HepG2 (cell line): ENCODE measurements at regions not wholly inside any gene's neighbourhood (a gene's known extent, or its start where the extent isn't known, plus 50 kb on each side); places are given as distances from the start of the nearest gene placed in this dataset.

Experiments used
- ATAC-seq: fragments of 200-7000 bp; cut with Tn5 transposase; 3 replicates; pipeline ENCODE4 v1.9.1; 2020; ENCODE audit warnings: mild to moderate bottlenecking, moderate library complexity
- BruUV-seq: library from RNA; stranded (reverse); fragments of 400-500 nt; replicated peaks from 2 replicates; lab custom pipeline; 2021; lab: Mats Ljungman, UMichigan
- CTCF ChIA-PET: fragments of 300-600 bp; formaldehyde crosslinking; extraction: SDS; loops from one replicate; lab custom pipeline; 2021; ENCODE audit warnings: low total read pairs, inconsistent platforms, low intra/inter-chr PET ratio; lab: Yijun Ruan, JAX
- POLR2A ChIA-PET: fragments of 350-600 bp; sonication (Branson Sonifier 250); formaldehyde crosslinking; loops from one replicate; lab custom pipeline; 2020; ENCODE audit warnings: antibody characterized with exemption, inconsistent platforms; lab: Yijun Ruan, JAX
- DNase-seq: peaks from one replicate; pipeline ENCODE4 v3.0.0-alpha.2; 2015; ENCODE audit warnings: low spot score
- FAIRE-seq: peaks from 3 replicates; lab custom pipeline; 2011; peaks lifted over from hg19 to GRCh38; lab: Jason Lieb, UNC
- H2AFZ ChIP-seq: one replicate; pipeline ENCODE4 v1.6.1; 2011; ENCODE audit warnings: low read length, inconsistent platforms
- H3K27ac ChIP-seq: fragments of 300-600 bp; 3 replicates; pipeline ENCODE4 v1.8.0; 2011; ENCODE audit warnings: mixed run types, mild to moderate bottlenecking, mixed read lengths, low read length, inconsistent platforms; ENCODE audit not compliant: insufficient read depth; ENCODE audit errors: extremely low read length
- H3K27me3 ChIP-seq, 2 experiments: fragments of 200-600 bp in 1 of 2; 2 replicates in 1 of 2; 3 replicates in 1 of 2; pipeline versions ENCODE4 v1.6.0 to v1.8.0; 2011; ENCODE audit warnings: low read length in 2 of 2, mild to moderate bottlenecking in 2 of 2, moderate library complexity in 2 of 2, inconsistent platforms in 1 of 2; ENCODE audit not compliant: insufficient read depth in 2 of 2, control insufficient read depth in 1 of 2
- H3K36me3 ChIP-seq, 2 experiments: fragments of 200-600 bp in 1 of 2; replicated peaks in 1 of 2; 2 replicates in 1 of 2; 3 replicates in 1 of 2; pipeline versions ENCODE4 v1.5.1 to v1.8.0; 2011; ENCODE audit warnings: low read length in 2 of 2, inconsistent platforms in 1 of 2; ENCODE audit not compliant: insufficient read depth in 2 of 2, control insufficient read depth in 1 of 2
- H3K4me1 ChIP-seq: 2 replicates; pipeline ENCODE4 v1.5.1; 2012; ENCODE audit warnings: low read length, inconsistent platforms; ENCODE audit not compliant: insufficient read depth
- H3K4me2 ChIP-seq: 2 replicates; pipeline ENCODE4 v1.6.0; 2011; ENCODE audit warnings: low read depth, low read length, inconsistent platforms
- H3K4me3 ChIP-seq, 3 experiments: fragments of 200-600 bp in 1 of 3; sonication (generic), shearing (Covaris generic) in 1 of 3; replicated peaks in 1 of 3; 2 replicates each; pipeline ENCODE4 v1.5.1; 2011 to 2016; ENCODE audit warnings: low read length in 3 of 3, inconsistent platforms in 2 of 3, low read depth in 2 of 3, mild to moderate bottlenecking in 2 of 3, control low read depth in 1 of 3, mixed read lengths in 1 of 3; ENCODE audit not compliant: insufficient read depth in 1 of 3
- H3K79me2 ChIP-seq: one replicate; pipeline ENCODE4 v1.6.1; 2011; ENCODE audit warnings: low read length, inconsistent platforms; ENCODE audit not compliant: insufficient read depth
- H3K9ac ChIP-seq: 2 replicates; pipeline ENCODE4 v1.6.0; 2011; ENCODE audit warnings: mild to moderate bottlenecking, low read depth, low read length, inconsistent platforms; ENCODE audit not compliant: insufficient read depth
- H3K9me3 ChIP-seq: 2 replicates; pipeline ENCODE4 v1.5.1; 2012; ENCODE audit warnings: mild to moderate bottlenecking, low read length
- H4K20me1 ChIP-seq: 2 replicates; pipeline ENCODE4 v1.6.0; 2011; ENCODE audit warnings: inconsistent platforms, mild to moderate bottlenecking, low read length, moderate library complexity; ENCODE audit not compliant: insufficient read depth
- BRCA1 ChIP-seq: sonication (generic); formaldehyde crosslinking; IDR thresholded peaks from 2 replicates; pipeline ENCODE4 v1.4.0; 2020; ENCODE audit warnings: missing genetic modification reagents
- BRD4 ChIP-seq: sonication (generic); formaldehyde crosslinking; IDR thresholded peaks from 2 replicates; pipeline ENCODE4 v1.4.0; 2020; ENCODE audit warnings: missing genetic modification reagents
- EHMT2 ChIP-seq: fragments of 200-600 bp; sonication (generic); IDR thresholded peaks from 2 replicates; pipeline ENCODE4 v1.7.0; 2017; ENCODE audit warnings: antibody characterized with exemption, low read depth, low read length, borderline replicate concordance
- FOXK2 ChIP-seq: fragments of 450-650 bp; IDR thresholded peaks from 2 replicates; pipeline ENCODE4 v1.6.1; 2016
- HMG20A ChIP-seq: IDR thresholded peaks from 2 replicates; pipeline ENCODE4 v1.6.1; 2016; ENCODE audit warnings: borderline replicate concordance
- KAT8 ChIP-seq: IDR thresholded peaks from 2 replicates; pipeline ENCODE4 v1.6.1; 2016; ENCODE audit warnings: missing genetic modification reagents, missing compliant biosample characterization
- KLF15 ChIP-seq: sonication (generic); formaldehyde crosslinking; IDR thresholded peaks from 2 replicates; pipeline ENCODE4 v1.8.1; 2023; ENCODE audit warnings: borderline replicate concordance, mild to moderate bottlenecking, inconsistent platforms, missing genetic modification reagents, mixed read lengths
- RORA ChIP-seq: sonication (generic); formaldehyde crosslinking; IDR thresholded peaks from 2 replicates; pipeline ENCODE4 v1.5.0; 2020; ENCODE audit warnings: mild to moderate bottlenecking, missing genetic modification reagents, moderate library complexity
- SOX6 ChIP-seq, 2 experiments: fragments of 450-650 bp in 1 of 2; sonication (generic) in 1 of 2; formaldehyde crosslinking in 1 of 2; IDR thresholded peaks; 2 replicates each; pipeline versions ENCODE4 v1.4.0 to v1.6.1; 2017 to 2020; ENCODE audit warnings: antibody characterized with exemption in 1 of 2, mild to moderate bottlenecking in 1 of 2, missing genetic modification reagents in 1 of 2
- ZNF282 ChIP-seq: fragments of 450-650 bp; IDR thresholded peaks from 2 replicates; pipeline ENCODE4 v1.6.1; 2018; ENCODE audit not compliant: partially characterized antibody
- ZNF790 ChIP-seq: sonication (generic); formaldehyde crosslinking; IDR thresholded peaks from 2 replicates; pipeline ENCODE4 v1.8.0; 2022; ENCODE audit warnings: missing genetic modification reagents, mild to moderate bottlenecking, borderline replicate concordance
- ZSCAN21 ChIP-seq: sonication (generic); formaldehyde crosslinking; IDR thresholded peaks from 2 replicates; pipeline ENCODE4 v1.8.0; 2022; ENCODE audit warnings: mild to moderate bottlenecking, missing genetic modification reagents, moderate library complexity, borderline replicate concordance
- whole genome bisulfite sequencing: methylation state at CpG from one replicate; pipeline ENCODE4 v1.1.6; 2017; ENCODE audit warnings: low lambda C conversion rate; 5-methylcytosine and 5-hydroxymethylcytosine counted together
- in situ Hi-C: cut with HindIII; loops from 2 replicates; pipeline ENCODE4 v1.10.0; 2017; ENCODE audit warnings: low pct_unique_long_range_greater_than_20kb; ENCODE audit not compliant: extremely low pct_ligation_motif_present
- intact Hi-C: fragments of 100-400 bp; cut with micrococcal nuclease; formaldehyde crosslinking; loops from one replicate; pipeline ENCODE4 v1.10.0; 2022; ENCODE audit not compliant: unreplicated experiment
- TF ChIP-seq, protein P1 (sequence below): sonication (generic); formaldehyde crosslinking; IDR thresholded peaks from 2 replicates; pipeline ENCODE4 v1.5.0; 2020; ENCODE audit warnings: mild to moderate bottlenecking, missing genetic modification reagents
- TF ChIP-seq, protein P2 (sequence below): sonication (generic); formaldehyde crosslinking; IDR thresholded peaks from 2 replicates; pipeline ENCODE4 v1.4.0; 2020; ENCODE audit warnings: missing genetic modification reagents, mild to moderate bottlenecking, borderline replicate concordance

DNA sequence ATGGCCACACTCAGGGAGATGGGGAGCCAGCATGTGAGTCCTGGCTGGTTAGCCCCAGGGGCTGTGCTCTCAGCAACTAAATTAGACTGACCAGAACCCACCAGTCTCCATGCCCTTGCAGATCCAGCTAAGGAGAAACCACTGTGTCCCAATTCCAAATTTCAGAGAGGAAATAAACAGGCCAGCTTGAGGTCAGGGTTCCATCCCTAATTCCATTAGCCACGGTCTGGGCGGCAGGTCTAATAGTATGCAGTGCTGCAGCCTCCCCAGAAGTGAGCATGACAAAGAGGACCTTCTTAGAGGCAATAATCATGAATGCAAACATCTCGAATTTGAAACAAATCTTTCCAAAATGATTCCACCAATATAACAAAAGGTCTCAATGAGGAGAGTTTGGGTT is 671.2 kb downstream of the BCL11A start (continued):
- no peak for TF ChIP-seq RORA (CRISPR knock-in tag)
- TF ChIP-seq KLF15 (CRISPR knock-in tag) = no peak
- no peak for TF ChIP-seq BRCA1
- TF ChIP-seq ZNF790 (CRISPR knock-in tag) = no peak
- TF ChIP-seq, protein P1, sequence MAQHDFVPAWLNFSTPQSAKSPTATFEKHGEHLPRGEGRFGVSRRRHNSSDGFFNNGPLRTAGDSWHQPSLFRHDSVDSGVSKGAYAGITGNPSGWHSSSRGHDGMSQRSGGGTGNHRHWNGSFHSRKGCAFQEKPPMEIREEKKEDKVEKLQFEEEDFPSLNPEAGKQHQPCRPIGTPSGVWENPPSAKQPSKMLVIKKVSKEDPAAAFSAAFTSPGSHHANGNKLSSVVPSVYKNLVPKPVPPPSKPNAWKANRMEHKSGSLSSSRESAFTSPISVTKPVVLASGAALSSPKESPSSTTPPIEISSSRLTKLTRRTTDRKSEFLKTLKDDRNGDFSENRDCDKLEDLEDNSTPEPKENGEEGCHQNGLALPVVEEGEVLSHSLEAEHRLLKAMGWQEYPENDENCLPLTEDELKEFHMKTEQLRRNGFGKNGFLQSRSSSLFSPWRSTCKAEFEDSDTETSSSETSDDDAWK = no peak
- TF ChIP-seq BRD4 (CRISPR knock-in tag) = no peak
- no peak for TF ChIP-seq HMG20A (CRISPR knock-in tag)
- TF ChIP-seq SOX6 (IDR thresholded peaks at IDR 0.05) = no peak
- TF ChIP-seq SOX6 (CRISPR knock-in tag; IDR thresholded peaks at IDR 0.05) = no peak

DNA sequence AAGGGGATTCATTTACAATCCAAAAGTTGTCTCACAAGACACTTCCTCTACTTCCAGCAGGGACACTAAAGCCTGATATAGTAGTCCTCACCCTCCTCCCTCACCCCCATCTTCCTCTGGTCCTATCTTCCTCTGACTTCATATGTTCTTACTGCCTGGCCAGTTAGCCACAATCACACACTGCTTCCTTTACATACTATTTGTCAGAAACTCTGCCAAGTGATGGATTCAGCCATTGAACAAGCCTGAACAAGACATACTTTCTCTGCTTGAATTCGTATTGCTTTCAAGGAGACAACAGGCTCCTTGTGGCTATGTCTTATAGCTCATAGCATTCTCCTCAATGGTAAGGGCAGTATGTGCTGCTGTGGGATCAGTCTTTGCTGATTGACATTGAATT is 672.2 kb downstream of the BCL11A start:
- Histone ChIP-seq H3K9me3 (no peaks in the 10 kb centered on the region), H3K27me3 (no peaks in the 10 kb centered on the region), H3K79me2 (no peaks in the 10 kb centered on the region), H4K20me1 (no peaks in the 10 kb centered on the region), H3K27ac (no peak overlapping the region), H3K4me1 (no peaks in the 10 kb centered on the region), H3K36me3 (no peaks in the 10 kb centered on the region), H2AFZ (no peak overlapping the region), H3K4me3 (no peak overlapping the region), H3K9ac (no peak overlapping the region), H3K4me2 (no peak overlapping the region)
- ATAC-seq = no peak
- TF ChIP-seq KAT8 (CRISPR knock-in tag) = no peak
- TF ChIP-seq EHMT2 = no peak
- no peak for TF ChIP-seq FOXK2
- TF ChIP-seq, protein P2, sequence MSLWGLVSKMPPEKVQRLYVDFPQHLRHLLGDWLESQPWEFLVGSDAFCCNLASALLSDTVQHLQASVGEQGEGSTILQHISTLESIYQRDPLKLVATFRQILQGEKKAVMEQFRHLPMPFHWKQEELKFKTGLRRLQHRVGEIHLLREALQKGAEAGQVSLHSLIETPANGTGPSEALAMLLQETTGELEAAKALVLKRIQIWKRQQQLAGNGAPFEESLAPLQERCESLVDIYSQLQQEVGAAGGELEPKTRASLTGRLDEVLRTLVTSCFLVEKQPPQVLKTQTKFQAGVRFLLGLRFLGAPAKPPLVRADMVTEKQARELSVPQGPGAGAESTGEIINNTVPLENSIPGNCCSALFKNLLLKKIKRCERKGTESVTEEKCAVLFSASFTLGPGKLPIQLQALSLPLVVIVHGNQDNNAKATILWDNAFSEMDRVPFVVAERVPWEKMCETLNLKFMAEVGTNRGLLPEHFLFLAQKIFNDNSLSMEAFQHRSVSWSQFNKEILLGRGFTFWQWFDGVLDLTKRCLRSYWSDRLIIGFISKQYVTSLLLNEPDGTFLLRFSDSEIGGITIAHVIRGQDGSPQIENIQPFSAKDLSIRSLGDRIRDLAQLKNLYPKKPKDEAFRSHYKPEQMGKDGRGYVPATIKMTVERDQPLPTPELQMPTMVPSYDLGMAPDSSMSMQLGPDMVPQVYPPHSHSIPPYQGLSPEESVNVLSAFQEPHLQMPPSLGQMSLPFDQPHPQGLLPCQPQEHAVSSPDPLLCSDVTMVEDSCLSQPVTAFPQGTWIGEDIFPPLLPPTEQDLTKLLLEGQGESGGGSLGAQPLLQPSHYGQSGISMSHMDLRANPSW (CRISPR knock-in tag) = no peak
- no peak for TF ChIP-seq ZNF282
- TF ChIP-seq ZSCAN21 (CRISPR knock-in tag) = no peak
- CTCF ChIA-PET = no interaction called here
- BruUV-seq = no TSS peak
- intact Hi-C loops (no loop called here), in situ Hi-C loops (no loop called here)
- 0% methylated on average over 1 of the region's 1 CpG for WGBS
- no peak for FAIRE-seq
- POLR2A ChIA-PET = no interaction called here
- DNase-seq = no peak
